Mammary epithelial cell (primary cell): ENCODE measurements at regions not wholly inside any gene's neighbourhood (a gene's known extent, or its start where the extent isn't known, plus 50 kb on each side); places are given as distances from the start of the nearest gene placed in this dataset.

ENCODE experiments used
- EZH2 ChIP-seq: IDR thresholded peaks from 2 replicates; pipeline ENCODE4 v1.6.1; 2012; ENCODE audit warnings: low read length, inconsistent platforms, borderline replicate concordance
- TF ChIP-seq, protein P1 (sequence below), 2 donors: IDR thresholded peaks in 1 of 2; conservative IDR thresholded peaks in 1 of 2; 2 replicates each; pipeline ENCODE4 v1.5.1; 2011 to 2012; ENCODE audit warnings: inconsistent platforms in 2 of 2, low read length in 2 of 2, mild to moderate bottlenecking in 2 of 2, control low read depth in 1 of 2, low read depth in 1 of 2; ENCODE audit not compliant: insufficient read depth in 1 of 2; ENCODE audit errors: extremely low read depth in 1 of 2

- TF ChIP-seq, protein P1, sequence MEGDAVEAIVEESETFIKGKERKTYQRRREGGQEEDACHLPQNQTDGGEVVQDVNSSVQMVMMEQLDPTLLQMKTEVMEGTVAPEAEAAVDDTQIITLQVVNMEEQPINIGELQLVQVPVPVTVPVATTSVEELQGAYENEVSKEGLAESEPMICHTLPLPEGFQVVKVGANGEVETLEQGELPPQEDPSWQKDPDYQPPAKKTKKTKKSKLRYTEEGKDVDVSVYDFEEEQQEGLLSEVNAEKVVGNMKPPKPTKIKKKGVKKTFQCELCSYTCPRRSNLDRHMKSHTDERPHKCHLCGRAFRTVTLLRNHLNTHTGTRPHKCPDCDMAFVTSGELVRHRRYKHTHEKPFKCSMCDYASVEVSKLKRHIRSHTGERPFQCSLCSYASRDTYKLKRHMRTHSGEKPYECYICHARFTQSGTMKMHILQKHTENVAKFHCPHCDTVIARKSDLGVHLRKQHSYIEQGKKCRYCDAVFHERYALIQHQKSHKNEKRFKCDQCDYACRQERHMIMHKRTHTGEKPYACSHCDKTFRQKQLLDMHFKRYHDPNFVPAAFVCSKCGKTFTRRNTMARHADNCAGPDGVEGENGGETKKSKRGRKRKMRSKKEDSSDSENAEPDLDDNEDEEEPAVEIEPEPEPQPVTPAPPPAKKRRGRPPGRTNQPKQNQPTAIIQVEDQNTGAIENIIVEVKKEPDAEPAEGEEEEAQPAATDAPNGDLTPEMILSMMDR (conservative IDR thresholded peaks at IDR 0.05 in 1 of 2, IDR thresholded peaks at IDR 0.05 in 1 of 2; ENCODE audit: extremely low read depth in 1 of 2, insufficient read depth in 1 of 2, low read depth in 1 of 2, low read length in 2 of 2), result no peak
- no peak for TF ChIP-seq EZH2
Measured at GRCh38 chr5:124659798-124660197, 86.6 kb downstream of the ZNF608 start.
